GM21723 (cell line): ENCODE measurements at regions not wholly inside any gene's neighbourhood (a gene's known extent, or its start where the extent isn't known, plus 50 kb on each side); places are given as distances from the start of the nearest gene placed in this dataset.
"Not testable (repeated sequence)": the region's sequence is repeated elsewhere in the genome, so short reads cannot be mapped to it uniquely, and the experiment has no call there.

Experiments used
- ATAC-seq: cut with Tn5 transposase; IDR thresholded peaks from one replicate; pipeline ENCODE4 v1.9.1; 2021; ENCODE audit warnings: mild to moderate bottlenecking, moderate library complexity; ENCODE audit not compliant: unreplicated experiment

- no peak for ATAC-seq
Observed at GRCh38 chr6:126724821-126725220, 384.9 kb downstream of the CENPW start.

- not testable (repeated sequence) for ATAC-seq
Observed at GRCh38 chr6:126726454-126726853, 386.5 kb downstream of the CENPW start.

DNA sequence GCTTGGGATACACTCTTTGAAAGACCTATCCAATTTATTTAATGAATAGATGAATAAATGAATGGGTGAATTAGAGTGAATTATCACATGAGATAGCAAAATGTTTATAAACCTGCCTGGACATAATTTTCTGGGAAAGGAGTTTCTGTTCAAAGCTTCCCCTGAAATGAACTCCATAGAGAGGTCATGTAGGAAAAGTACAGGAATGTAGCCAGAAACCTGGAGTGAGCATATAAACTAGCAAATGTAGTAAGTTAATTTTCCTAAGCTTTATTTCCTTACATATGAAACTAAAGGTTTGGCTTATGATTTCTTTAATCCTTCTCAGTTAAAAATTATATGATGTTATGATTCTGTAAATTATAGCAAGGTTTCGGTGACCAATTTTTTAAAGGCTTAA lies 380.3 kb upstream of the RSPO3 start:
- no peak for ATAC-seq

DNA sequence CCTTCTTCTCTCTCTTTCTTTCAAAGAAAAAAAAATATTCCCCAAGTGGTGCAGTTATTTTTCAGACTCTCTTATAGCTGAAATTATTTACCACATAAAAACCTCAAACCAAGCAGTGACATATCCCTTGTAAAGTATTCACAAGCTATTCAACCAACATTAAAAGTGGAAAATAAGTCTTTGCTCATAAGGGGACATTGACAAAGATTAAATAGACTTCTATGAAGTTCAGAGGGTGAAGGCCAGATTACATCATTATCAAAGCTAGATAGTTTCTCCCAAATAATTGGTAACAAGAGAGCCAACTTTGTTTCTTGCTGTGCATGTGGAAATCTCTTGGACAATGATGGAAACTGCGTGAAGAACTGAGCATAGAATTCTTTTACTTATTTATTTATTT lies 379.8 kb upstream of the RSPO3 start:
- ATAC-seq = no peak

DNA sequence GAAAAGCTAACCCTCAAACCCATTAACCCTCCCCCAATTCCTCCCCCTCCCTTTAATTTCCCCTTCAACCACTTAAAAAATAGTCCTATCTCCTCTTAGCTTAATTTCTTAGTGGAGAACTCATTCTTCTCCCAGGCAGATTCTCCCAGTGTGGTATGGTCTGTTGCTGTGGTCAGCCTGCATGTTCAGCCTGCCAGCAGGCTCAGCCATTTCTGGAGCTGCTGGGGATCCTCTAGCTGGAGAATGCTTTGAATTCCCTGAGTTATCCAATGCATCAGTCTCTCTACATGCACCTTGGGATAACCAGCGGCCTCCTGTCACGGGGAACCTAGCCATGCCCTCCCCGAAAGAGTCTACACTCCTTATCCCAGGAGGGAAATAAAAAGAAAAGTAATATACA lies 375.4 kb upstream of the RSPO3 start:
- ATAC-seq = no peak

DNA sequence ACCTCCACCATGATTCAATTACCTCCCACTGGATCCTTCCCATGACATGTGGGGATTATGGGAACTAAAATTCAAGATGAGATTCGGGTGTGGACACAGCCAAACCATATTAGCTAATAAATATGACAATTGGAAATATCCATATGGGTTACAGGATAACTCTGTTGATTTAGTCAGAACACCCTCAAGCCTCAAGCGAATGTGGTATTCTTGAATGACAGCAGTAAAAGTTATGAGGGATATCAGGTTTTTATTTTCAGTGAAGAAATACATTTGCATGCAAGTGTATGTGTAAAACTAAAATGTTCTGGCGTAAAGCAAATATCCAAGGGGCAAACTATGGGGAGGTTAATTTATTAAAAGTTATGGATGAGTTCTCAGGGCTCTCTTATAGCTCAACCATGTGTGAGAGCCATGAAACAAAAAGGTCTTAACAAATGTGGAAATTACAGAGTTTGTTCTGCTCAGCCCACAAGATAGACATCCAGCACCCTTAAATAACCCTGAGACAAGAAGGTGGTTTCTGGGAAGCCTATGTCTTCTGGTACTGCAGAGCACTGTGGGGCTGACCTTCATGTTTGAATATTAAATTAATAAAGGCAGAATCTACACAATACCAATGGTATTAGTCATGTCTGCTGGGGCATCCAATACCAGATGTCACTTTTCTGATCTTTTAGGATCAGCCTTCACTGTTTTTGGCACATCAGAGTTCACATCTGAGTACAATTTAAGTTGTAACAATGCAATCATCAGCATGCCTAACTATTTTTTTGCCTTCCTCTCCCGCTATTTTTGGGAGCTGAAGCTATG lies 370.5 kb upstream of the RSPO3 start:
- no peak for ATAC-seq

- no peak for ATAC-seq
Observed at GRCh38 chr6:126753606-126754005, 364.9 kb upstream of the RSPO3 start.

DNA sequence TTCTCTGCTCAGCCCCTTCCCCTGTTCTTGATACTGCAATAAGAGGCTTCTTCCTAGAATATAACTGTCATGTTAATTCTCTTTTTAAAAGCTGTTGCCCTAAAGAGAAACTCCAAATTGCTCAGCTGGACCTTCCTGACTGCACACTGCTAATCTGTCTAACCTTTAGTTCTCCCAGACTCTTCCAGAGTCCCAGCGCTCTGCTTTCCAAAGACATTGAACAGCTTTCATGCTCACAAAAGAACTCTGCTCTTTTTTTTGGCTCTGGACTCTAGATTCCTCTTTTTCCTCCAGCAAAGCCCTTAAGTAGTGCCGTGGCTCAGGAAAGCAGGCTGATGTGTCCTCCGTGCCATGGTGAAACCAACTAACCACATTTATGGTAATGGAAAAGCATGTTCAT lies 356.6 kb upstream of the RSPO3 start:
- no peak for ATAC-seq

DNA sequence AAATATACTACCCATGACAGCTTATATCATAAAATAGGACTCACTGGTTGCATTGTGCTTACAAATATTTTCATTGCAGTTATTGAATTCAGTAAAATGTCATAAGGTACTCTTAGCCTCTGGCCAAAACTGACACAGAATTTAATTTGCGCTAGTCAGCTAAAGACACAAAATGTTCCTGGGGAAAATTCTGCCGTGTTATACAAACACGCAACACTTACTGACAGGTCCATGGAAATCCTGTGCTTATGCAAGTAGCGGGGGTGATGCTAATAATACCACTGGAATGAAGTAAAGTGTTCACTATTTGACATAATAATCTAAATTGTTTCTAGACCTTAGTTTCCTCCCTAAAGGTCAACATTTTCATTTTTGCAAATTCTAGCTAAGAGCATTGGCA lies 354.4 kb upstream of the RSPO3 start:
- no peak for ATAC-seq

GRCh38 chr6:126764671-126765070 lies 353.8 kb upstream of the RSPO3 start:
- no peak for ATAC-seq

DNA sequence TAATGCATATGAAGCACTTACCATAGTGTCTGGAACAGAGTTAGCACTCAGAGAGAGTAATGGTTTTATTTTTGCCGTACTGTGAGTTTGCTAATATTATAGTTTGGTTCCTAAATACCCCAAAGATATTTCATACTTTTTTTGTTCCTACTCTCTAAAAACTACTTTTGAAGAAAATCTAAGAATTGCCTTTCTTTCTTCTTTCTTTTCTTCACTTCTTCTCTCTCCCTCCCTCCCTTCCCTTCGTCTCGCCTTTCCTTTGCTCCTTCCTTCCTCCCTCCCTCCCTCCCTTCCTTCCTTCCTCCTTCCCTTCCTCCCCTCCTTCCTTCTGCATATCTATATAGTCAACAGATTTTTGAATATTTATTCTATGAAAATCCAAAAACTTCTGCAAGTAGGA lies 351.7 kb upstream of the RSPO3 start:
- ATAC-seq = no peak

DNA sequence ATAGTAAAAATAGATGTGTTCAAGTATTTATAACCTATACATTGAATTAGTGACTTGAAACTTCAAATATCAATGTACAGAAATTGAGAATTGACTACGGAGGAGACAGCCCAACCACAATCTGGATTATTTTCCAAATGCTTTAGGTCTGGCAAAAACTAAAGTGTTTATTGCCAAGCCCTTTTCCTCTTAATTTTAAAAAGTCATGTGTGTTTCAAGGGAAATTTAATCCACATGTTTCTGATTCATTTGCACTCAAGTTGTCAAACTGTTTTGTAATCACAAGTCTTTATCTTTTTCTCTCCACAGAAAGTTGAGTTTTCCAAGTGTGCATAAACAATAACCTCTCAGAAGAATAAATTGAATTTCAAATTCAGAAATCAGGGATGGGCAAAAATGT lies 350.8 kb upstream of the RSPO3 start:
- ATAC-seq = no peak

DNA sequence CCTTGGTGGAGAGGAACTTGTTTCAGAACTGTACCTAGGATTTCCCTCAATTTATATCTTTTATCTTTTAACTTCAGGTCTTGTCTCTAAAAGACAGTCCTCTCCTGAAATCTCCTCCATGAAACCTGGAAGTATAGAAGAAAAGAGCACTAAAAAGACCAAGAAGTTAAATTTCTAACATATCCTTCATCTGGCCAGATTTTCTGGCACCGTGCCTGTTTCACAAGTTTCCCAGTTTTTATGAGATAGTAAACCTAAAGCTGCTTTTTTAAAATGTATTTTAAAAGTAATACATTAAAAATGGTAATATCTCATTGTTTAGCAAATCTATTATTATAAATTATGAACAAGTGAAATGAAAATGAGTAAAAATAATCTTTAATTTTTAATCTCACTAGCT lies 348.3 kb upstream of the RSPO3 start:
- no peak for ATAC-seq

DNA sequence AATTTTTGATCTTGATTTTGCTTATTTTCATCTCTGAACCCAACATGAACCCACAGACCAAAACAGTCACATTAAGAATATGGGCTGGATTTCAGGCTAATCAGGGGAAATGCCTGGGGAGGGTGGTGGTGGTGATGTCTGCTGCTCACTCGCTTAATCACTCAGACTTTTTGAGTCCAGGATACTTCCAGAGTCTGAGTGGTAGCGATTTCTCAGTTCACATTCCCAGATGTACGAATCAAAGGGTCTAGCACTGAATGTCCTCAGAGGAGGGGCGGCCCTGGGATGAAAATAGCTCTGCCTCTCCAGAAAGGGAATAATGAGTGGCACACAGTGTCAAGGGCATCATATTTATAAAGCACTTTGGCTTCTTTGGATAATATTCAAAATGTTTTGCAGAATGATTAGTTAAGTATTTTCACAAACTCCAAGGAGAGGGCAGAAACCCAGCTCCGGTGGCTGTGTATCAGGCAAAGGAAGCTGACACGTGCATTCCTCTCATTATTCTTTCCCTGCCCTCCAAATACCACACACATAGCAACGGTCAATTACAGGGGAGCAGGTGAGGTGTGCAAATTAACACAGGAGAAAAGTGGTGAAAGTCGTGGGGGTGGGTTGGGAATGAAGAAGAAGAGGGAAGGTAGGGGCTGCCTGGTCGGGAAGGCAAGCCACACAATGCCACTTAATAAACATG lies 345.2 kb upstream of the RSPO3 start:
- no peak for ATAC-seq

DNA sequence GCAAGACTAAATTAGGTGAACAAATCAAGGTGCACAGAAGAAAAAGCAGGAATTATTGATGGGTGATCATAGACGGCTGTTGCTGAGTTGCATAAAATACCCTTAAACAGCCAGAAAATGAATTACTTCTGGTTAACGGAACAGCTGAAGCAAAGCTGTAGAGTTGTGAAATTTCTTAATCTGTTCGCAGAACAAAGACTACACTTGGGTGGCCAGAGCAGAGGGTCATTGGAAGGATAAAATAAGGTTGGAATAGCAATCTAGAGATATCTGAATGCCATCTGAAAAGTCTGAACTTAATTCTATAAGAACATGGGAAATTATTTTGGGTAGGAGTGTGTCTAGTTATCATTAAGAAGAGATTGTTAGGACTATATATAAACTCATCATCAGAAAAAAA lies 339.1 kb upstream of the RSPO3 start:
- no peak for ATAC-seq

- no peak for ATAC-seq
Observed at GRCh38 chr6:126781582-126781981, 336.9 kb upstream of the RSPO3 start.

DNA sequence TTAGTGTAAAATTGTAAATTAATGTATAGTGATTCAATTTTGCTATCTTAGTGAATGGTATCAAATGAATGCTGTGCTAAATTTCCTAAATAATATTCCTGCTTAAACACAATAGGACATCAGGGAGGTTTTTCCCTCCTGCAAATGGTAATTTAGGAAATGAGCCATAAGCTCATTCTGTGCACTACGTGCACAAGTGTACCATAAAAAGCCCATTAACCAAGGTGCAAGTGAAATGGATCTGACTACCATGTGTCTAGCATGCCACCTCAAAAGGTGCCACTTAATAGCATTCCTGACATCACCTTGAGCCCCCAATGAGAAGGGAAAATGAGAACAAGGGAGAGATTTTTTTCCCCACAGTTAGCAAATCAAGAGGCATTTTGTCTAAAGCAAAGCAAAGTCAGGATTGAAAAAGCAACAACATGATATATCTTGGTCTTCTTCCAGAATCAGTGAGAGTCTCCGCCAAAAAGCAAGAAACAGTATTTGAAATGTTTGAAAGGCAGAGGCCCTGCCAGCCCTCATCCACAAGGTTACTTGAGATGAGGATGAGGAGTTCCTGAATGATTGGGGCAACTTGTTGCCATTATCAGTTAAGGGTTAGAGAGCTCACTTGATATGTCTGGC lies 334.2 kb upstream of the RSPO3 start:
- ATAC-seq = no peak

DNA sequence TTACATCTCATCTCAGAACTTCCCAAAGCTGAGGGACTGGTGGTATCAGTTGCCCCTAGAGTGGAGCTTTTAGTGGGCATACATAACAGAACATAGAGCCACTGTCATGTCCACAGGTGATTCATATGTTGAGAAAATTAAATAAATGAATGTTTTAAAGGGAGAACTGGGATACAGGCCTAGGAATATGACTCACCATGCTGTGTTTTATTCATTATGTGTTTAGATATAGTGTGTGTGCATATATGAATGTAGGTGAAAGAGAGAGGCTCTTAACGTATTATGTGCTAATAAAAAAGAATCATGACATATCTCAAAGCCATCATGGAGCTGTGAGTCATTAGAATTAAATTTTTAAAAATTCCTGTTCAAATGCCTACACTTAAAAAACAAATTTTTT lies 332.2 kb upstream of the RSPO3 start:
- no peak for ATAC-seq

GRCh38 chr6:126787635-126788034 lies 330.8 kb upstream of the RSPO3 start:
- no peak for ATAC-seq

DNA sequence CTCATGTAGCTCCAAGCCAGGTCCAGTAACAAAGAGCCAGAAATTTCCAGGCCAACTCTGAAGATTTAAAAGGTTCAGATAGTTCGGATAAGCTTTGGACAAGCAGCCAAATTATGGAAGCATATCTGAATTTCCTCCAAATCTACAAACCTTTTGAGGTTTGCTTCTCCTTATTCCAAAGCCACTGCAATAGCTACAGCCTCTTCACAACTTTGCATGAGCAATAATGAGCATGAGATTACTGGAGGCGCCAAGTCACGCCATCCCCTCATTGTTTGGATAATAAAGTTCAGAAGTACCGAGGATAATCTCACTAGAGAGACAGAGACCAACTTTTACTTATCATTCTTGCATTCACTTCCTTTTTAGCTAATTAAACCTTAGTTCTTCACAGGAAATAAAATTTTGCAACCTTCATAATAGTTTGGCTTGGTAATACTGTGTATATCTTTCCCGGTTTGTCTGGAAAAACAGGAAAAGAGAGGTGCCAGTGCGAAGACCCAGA lies 329.6 kb upstream of the RSPO3 start:
- no peak for ATAC-seq

GRCh38 chr6:126792340-126793085 lies 326.0 kb upstream of the RSPO3 start:
- no peak for ATAC-seq
